Stimulated activated CD4-positive, alpha-beta T cell treated with anti-CD3 and anti-CD28 coated beads, Interleukin-4, amount 100 ng/mL, for 4 hours (primary cell): ENCODE measurements at regions not wholly inside any gene's neighbourhood (a gene's known extent, or its start where the extent isn't known, plus 50 kb on each side); places are given as distances from the start of the nearest gene placed in this dataset.

Source experiments
- DNase-seq, 2 experiments: peaks; one replicate each; pipeline ENCODE4 v3.0.0-alpha.2; 2020

DNA sequence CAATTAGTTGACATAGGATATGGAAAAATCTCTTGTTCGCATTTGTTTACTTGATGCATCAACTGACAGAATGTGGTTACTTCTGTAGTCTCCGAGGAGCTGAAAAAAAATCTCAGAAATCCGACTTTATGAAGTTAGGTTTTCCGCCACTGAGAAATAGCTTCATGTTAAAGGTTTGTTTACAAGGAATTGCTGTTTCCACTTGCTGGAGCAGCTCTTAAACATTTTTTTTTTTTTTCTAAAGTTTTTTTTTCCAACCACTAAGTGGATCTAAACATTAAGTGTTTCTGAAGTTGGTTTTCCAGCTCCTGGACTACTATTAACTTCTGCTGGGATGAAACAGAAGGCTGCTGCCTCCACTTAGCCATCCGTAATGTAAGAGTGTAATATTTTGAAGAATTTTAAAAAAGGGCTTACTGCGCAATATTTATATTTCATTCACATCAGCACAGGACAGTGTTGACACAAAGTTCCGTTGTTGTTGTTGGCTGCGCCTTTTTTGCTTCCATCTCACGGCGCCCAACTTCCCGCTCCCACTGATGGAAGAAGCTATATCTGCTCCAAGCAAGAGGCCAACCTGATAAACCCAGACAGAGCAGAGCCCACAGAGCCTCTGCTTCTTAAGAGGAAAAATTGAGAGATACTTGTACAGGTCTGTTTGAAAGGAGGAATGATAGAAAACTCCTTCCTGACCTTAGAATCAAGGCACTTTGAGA, 167.7 kb upstream of the KCNJ16 start:
- no peak for DNase-seq

DNA sequence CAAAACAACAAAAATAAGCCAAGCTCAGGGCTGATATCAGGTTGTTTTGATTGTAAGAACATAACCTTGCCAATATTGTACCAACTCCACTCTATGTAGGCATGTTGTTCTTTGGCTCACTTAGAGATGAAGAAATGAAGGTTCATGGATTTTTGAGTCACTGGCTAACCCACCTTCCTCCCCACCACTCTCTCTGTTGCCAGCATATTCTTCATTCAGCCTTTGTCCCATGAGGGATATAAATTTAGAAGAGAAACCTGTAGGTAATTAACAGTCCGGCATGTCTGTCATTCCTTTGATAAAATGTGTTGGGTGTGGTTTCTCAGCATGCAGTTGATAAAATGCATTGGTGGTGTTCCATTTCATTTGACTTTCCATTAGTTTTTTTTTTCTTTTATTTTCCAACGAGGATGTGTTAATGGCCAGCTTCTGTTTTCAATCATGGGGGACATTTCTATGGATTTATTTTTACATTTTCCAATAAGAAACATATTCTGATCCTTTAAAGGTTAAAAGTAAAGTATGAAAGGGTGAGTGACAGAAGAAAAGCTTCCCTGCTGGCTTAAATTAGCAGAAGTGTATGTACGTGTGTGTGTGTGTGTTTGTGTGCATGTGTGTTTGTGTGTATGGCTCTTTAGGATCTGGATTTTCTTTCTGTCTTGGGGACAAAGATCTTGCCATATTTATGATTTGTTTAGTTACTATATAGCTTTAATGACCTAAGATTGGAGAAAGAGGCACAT, 166.2 kb upstream of the KCNJ16 start:
- DNase-seq, result no peak

DNA sequence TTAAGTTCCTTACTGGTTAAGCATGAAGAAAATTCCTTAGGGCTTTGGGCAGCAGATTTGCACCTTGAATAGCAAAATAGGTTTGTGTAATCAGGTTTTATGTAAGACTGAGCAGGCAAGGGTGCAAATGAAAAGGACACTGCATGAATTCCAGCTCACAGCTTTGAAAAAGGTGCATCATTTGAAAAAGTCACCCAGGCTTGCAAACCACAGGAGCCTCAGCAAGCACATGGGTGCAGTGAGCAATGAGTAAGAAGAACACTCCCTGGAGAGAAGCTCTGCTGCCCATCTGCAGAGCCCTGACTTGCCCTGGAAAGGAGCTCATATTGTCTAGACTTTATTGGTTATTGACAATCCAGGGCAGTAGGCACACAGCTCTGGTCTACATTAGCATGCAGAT, 165.6 kb upstream of the KCNJ16 start:
- DNase-seq, result no peak

DNA sequence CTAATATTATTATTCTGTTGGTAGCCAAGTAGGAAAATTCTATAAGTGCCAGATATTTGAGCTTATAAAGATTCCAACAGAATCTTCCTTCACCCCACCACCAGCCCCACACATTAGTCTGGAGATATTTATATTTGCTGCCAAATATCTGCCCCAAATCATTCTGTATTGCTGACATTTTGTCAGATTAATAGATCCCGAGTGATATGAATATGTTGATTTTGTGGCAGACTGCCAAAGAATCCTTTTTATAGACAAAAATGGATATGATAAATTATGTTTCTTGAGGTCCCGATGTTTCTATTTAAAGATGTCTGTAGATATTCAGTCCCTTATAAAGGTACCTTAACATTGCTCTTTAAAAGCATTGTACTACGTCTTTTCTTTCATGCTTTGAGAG, 162.2 kb upstream of the KCNJ16 start:
- no peak for DNase-seq

DNA sequence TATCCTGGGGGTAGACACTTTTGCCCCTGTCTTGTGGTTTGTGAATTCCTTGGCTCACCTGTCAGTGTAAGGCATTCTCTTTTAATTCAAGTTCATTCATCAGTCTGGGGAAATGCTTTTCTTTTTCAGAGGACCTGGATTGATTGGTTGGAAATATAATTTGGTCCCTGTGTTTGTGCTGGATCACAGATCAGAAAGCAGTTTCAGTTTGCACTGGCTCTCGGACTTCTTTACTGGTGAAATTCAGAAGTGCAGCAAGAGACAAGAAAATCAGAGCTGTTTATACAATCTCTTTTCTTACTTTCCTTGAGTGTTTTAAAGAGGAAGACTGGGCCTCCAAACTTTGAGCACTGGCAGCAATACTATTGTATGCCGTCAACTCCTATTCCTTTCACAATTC, 161.8 kb upstream of the KCNJ16 start:
- no peak for DNase-seq

DNA sequence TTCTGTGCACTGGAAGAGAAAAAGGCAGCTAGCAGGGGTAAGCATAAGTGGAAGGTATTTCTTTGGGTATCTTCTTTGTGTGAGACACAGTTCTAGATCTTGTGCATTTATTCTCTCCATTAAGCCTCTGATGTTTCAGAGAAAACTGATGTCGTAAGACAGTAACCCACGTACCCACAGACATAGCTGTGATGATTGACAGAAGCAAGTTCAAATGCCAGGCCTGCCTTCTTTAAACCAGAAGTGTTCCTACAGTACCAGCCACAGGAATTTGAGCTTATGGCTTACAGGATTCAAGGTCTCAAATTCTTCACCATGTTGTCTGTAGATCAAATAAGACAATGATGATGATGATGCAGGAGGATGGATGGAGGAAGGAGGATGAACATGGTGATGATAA, 161.4 kb upstream of the KCNJ16 start:
- DNase-seq, result no peak

DNA sequence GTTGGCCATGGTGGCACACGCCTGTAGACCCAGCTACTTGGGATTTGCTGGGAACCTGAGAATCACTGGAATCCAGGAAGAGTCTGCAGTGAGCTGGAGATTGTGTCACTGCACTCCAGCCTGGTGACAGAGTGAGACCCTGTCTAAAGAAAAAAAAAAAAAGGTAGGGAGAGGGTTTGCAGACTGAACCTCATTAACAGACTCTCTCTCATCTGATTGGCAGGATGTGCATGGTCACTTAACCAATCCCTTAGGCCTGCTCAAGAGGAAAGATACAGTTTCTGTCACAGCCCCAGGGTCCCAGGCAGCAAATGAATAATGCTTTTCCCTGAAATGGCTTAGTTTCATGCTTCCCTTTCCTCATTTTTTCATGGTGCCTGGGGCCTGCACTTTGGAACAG, 160.5 kb upstream of the KCNJ16 start:
- no peak for DNase-seq

DNA sequence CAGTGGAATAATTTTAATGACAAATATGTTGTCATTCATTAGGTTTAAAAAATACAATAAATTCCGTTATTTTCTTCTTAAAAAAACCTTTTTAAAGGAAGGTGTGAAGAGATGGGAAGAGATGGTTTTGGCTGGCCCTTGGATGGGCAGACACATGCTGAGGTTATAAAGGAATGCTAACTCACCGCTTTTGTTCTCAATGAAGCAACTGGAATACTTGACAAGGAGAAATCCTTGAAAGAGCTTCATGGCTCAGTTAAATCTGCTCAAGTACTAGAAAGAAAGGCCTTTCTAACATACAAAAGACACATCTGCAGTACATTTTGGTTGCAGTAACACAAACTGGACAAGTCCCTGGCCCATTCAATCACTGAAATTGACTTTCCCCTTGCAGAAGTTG, 158.3 kb upstream of the KCNJ16 start:
- DNase-seq, result no peak

DNA sequence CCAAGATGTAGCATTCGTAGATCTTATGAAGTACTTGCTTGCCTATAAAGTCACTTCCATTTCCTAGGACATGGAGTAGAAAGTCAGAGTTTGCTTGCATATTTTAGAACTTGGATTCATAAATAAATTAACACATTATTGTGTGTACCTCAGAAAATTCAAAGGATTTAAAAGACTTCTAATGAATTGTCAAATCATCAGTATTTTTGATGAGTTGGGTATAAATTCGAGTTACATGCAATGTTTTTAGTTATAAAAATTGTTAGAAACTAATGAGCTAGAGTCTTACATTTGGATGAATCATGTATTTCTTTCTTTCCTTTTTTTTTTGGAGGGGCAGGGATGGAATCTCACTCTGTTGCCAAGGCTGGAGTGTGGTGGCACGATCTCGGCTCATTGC, 156.9 kb upstream of the KCNJ16 start:
- DNase-seq, result no peak

DNA sequence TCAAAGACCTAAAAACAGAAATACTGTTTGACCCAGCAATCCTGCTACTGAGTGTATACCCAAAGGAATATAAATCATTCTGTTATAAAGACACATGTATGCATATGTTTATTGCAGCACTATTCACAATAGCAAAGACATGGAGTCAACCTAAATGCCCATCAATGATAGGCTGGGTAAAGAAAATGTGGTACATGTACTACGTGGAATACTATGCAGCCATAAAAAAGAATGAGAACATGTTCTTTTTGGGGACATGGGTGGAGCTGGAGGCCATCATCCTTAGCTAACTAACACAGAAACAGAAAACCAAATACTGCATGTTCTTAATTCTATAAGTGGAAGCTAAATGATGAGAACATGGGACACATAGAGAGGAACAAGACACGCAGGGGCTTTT, 155.2 kb upstream of the KCNJ16 start:
- DNase-seq, result no peak

DNA sequence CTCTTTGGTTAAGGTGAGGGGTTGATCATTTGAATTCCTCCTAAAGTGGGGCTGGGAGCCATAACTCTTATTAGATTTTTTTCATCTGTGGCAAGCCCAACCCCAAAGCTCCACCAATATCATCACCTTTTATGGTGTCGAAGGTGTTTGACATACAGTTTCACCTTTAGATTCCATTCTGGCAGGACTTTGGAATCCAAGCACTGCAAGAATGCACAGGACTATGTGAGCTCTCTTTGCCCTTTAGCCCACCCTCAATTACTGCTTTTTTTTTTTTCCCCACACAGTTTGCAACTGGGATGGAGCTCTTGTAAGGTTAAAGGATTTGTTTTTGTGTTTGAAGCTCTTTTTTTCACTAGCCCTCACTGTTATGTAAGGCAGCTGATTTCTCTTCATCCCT, 154.0 kb upstream of the KCNJ16 start:
- no peak for DNase-seq

DNA sequence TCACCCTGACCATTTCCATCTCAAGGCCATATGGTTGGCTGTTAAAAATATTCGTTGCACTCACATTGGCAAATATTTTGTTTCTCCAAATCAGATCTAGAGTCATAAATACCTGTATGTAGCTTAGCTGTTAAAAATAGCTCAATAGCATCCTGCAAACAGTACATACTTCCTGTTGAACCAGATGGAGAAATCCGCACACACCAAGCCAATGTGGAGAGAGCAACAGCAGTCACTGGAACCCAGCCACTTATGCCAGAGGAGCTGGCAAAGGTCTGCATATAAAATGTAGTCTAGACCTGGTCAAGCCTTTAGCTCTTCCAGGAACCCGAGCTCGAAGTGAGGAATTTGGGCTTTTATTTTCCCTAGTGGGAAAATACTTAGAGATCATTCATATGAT, 146.4 kb upstream of the KCNJ16 start:
- DNase-seq, result no peak

DNA sequence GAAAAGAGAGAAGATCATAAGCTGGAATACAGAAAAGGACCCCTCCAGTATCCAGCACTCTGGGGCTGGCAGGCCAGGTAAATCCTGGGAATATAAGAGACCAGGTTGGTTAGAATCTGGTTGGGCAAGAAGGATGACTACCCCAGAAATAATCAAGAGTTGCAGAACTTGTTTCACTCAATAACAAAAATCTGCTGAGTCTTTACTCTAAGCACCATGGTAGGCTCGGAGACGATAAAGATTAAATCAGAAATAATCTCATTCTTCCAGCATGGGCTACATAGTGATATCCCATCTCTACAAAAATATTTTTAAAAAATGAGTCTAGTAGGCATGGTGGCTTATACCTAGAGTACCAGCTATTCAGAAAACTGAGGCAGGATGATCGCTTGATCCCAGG, 138.0 kb upstream of the KCNJ16 start:
- no peak for DNase-seq

DNA sequence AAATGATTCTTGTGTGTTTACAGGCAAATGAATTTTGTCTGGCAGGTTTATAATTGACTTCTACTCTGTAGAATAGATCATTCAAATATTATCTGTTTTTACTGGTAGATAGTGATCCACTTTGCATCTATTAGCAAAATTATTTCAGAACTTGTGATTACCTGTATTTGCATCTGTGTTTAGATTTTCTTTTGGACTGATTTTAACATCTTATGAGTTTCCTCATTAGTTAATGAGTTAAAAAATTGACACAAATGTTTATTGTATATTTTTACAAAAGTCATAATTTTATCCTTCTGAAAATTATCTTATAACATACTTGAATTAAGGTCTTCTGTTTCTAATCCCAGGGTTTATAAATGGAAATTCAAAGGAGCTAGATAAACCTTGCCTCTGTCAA, 132.0 kb upstream of the KCNJ16 start:
- DNase-seq, result no peak

DNA sequence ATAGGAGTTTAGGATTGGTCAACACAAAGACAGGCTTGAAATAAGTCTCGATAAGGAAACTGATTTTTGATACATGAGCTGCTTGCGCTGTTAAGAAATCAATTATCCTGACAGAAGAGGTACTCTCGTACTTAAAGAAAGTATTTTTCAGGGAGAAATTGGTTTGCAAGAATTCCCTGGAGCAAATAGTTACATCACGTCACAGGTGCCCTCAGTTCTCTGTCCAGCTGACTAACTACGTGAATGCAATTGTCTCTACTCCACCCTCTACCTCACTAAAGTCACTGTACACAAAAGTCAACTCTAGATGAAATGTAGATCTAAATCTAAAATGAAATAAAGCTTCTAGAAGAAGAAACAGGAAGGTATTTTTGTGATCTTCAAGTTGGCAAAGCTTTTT, 130.6 kb upstream of the KCNJ16 start:
- DNase-seq, result no peak

DNA sequence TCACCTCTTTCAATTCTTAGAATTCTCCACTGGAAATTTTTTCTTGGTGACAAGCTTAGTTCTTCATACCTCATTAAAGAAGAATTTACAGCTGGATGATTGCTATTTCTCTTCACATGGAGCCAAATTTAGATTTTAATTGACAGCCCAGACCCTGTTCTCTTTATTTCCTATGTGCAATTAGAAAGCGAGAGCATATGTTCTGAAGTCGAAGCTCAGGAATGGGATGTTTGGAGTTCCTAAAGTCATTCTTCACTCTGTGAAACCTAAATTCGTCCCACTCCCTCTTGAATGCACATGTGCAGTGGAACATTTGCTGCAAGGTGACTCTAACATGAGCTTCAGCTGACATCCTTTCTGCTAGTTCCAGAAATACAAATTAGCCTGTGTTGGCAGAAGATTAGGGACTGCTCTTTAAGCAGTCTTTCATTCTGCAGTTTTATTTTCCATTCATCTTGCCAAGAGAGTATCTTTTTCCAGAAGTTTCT, 129.3 kb upstream of the KCNJ16 start:
- DNase-seq, result no peak

DNA sequence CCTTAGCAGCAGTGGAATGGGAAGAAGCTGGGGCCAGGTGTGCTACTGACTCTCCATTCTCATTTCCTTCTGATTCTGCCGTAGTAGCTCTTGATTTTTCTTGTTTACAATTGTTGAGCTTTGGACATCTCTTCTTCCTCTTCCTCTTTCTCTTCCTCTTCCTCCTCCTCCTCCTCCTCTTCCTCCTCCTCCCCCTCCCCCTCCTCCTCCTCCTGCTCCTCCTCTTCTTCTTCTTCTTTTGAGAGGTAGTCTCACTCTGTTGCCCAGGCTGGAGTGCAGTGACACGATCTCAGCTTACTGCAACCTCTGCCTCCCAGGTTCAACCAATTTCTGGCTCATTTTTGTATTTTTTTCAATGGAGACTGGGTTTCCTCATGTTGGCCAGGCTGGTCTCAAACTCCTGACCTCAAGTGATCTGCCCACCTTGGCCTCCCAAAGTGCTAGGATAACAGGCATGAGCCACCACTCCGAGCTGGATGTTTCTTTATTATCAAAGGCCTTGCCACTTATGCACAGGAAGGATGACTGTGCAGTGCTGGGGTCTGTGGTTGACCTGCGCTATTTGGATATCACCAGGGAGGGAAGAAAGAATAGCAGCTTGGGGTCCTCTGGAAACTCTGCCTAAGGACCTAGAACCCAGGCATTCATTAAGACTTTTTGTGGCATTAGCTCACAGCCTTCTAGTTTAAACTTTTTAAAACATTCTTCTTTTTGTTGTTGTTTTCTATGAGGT, 127.8 kb upstream of the KCNJ16 start:
- DNase-seq, result no peak

DNA sequence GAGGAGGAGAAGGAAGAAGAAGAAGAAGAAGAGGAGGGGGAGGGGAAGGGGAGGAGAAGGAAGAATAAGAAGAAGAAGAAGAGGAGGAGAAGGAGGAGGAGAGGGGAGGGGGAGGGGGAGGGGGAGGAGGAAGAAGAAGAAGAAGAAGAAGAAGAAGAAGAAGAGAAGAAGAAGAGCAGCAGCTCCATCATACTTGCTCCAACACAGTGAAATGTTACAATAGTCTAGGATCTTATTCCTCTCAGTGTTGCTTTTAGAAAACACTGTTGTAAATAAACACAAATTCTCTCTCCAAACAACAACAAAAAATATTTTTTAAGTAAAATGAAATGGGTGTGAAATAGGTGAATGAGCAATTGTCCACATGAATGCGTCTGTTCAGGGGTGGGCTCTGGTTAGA, 126.6 kb upstream of the KCNJ16 start:
- DNase-seq, result no peak

DNA sequence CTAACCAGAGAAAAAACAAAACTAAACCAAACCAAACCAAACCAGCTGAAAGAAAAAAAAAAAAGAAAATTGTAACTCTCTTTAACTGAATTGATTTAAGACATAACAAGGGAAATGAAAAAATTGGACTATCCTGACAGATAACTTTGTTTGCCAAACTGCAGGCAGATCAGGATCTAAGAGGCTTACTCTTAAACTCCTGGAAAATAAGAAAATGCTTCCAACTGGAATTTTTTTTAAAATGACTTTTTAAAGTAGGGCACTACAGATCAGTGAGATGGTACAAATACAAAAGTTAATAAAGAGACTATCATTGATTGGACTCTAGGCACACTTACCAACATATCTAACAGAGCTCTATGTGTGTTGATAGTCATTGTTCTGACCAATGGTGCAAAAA, 125.5 kb upstream of the KCNJ16 start:
- no peak for DNase-seq

DNA sequence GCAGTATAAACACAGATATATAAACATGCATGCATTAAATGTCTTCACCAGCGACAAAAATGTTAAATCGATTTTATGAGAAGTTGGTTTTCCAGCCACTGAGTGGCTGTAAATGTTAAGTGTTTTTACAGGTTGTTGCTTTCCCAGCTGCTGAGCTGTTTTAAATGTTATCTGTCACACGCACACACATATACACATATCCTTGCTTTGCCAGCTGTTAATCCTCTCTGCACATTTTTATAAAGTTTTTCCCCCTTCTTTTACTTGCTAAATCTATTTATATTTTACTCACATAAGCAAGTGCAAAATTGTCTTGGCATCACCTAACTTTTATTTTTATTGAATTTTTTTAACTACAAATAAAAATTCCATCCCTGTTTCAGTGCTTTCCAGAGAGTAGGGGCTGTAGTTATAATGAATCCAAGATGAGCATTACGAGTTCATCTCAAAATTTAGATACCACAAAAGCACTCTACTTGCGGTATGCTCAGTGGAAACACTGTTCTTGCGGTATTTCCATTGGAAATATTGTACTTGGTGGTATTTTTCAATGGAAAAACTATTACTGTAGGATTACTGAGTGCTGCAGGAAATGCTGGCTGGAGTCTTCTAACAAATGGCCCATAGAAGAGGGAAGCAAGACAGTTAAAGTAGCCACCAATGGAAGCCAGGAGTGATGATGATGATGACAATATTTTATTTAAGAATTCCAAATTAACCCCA, 124.9 kb upstream of the KCNJ16 start:
- DNase-seq, result no peak

DNA sequence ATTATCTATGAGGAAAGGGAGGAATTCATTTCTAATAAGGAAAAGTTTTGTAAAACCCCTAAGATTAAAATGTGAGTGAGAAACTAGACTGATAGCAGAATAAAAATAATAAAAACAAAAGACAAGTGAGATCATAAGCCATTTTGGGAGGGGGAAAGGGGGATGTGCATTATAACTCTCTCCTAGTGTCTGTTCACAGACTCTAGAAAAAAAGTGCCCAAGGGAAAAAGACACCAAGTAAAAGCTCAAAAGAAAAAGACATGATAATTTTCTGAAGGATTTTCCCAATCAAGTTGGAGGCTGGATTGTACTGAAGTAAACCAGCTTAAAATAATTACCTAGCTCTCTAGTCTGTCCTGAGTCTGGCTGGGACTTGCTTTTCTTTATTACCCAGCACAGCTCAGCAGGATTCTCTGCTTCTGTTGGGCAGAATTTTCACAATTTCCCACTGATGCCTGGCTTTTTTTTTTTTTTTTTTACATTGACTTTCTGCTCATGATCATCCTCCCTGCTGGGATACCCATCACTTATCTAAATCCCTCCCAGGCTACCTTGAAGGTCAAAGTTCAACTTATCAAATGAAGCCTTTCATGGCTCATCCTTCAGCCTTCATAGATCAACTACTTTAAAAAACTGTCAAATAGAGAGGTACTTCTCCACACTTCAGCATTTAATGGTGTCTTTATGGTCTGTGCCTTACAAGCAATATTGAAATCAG, 124.2 kb upstream of the KCNJ16 start:
- DNase-seq, result no peak

DNA sequence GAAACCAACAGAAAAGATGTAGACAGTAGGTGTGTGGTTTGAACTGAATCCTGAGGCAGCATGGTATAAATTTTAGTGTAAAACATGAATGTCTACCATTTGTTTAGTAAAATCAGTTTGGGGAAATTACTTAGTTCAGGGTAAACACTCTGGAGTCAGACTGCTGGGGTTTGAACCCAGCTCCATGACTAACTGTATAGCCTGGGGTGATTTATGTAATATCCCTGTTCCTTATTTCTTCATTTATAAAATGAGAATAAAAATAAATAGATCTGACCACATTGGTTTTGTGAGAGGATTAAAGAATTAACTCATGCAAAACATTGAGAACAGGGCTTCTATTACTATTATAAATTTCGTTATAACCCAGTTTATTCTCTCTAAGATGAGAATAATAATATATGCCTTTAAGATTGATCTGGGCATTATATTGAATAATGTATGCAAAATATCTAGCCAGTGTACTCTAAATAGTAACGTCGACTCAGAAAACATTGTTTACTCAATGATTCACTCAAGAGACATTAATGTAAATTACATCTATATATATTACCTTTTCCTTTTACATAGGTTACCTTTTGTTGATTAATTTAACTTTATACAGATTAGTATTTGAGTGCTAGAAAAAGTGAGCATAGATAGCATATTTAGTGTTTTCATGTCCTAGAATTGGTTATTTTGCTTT, 120.6 kb upstream of the KCNJ16 start:
- no peak for DNase-seq
